ENCODE measurements at regions not wholly inside any gene's neighbourhood (a gene's known extent, or its start where the extent isn't known, plus 50 kb on each side); places are given as distances from the start of the nearest gene placed in this dataset.

DNA sequence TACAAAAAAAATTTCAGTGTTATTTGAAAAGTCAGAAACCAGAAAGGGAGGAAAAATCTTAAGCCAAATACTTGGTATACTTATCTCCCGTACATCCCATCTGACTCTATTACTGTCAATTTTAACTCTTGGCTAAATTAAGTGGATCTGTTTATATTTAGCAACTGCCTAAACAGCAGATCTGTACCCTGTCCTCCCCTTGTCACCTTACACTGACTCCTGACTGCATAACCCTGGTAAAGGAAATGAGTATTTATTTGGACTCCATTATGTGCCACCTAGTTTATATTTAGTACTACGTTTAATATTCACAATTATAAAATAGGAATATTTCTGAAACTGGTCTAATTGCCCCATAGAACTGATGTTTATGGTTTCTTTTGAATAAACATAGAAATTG lies 730.2 kb upstream of the GJE1 start:
- TF ChIP-seq, protein P1, sequence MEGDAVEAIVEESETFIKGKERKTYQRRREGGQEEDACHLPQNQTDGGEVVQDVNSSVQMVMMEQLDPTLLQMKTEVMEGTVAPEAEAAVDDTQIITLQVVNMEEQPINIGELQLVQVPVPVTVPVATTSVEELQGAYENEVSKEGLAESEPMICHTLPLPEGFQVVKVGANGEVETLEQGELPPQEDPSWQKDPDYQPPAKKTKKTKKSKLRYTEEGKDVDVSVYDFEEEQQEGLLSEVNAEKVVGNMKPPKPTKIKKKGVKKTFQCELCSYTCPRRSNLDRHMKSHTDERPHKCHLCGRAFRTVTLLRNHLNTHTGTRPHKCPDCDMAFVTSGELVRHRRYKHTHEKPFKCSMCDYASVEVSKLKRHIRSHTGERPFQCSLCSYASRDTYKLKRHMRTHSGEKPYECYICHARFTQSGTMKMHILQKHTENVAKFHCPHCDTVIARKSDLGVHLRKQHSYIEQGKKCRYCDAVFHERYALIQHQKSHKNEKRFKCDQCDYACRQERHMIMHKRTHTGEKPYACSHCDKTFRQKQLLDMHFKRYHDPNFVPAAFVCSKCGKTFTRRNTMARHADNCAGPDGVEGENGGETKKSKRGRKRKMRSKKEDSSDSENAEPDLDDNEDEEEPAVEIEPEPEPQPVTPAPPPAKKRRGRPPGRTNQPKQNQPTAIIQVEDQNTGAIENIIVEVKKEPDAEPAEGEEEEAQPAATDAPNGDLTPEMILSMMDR (conservative IDR thresholded peaks at IDR 0.05; ENCODE audit: low read depth, low read length), result no peak
- TF ChIP-seq EZH2 (IDR thresholded peaks at IDR 0.05; ENCODE audit: borderline replicate concordance, low read depth, low read length, poor library complexity, severe bottlenecking), result no peak

Data from A673 (cell line).